RWPE2 (cell line): ENCODE measurements at regions not wholly inside any gene's neighbourhood (a gene's known extent, or its start where the extent isn't known, plus 50 kb on each side); places are given as distances from the start of the nearest gene placed in this dataset.

ENCODE experiments used
- ATAC-seq: fragments of 200-7000 bp; cut with Tn5 transposase; 3 replicates; pipeline ENCODE4 v1.9.1; 2021; ENCODE audit warnings: low read depth
- DNase-seq: peaks from one replicate; pipeline ENCODE4 v3.0.0-alpha.2; 2020; ENCODE audit warnings: low spot score
- H3K27ac ChIP-seq: fragments of 450-650 bp; 2 replicates; pipeline ENCODE4 v1.5.1; 2017; ENCODE audit warnings: mild to moderate bottlenecking; ENCODE audit not compliant: poor library complexity, severe bottlenecking
- H3K27me3 ChIP-seq: fragments of 250-450 bp; sonication (Bioruptor Pico); 2 replicates; pipeline ENCODE4 v1.5.1; 2021; ENCODE audit warnings: mild to moderate bottlenecking, moderate library complexity; ENCODE audit not compliant: insufficient read depth, poor library complexity, severe bottlenecking
- H3K36me3 ChIP-seq: fragments of 250-450 bp; sonication (Bioruptor Pico); 2 replicates; pipeline ENCODE4 v1.5.1; 2020; ENCODE audit warnings: low read depth, mild to moderate bottlenecking, moderate library complexity
- H3K4me1 ChIP-seq: fragments of 250-450 bp; sonication (Bioruptor Pico); 2 replicates; pipeline ENCODE4 v1.5.1; 2021; ENCODE audit warnings: mild to moderate bottlenecking, moderate library complexity; ENCODE audit not compliant: insufficient read depth, poor library complexity, severe bottlenecking
- H3K4me3 ChIP-seq: fragments of 250-450 bp; sonication (Bioruptor Pico); 2 replicates; pipeline ENCODE4 v1.5.1; 2021; ENCODE audit warnings: mild to moderate bottlenecking, moderate library complexity; ENCODE audit not compliant: severe bottlenecking
- H3K9me3 ChIP-seq: fragments of 250-450 bp; sonication (Bioruptor Pico); 2 replicates; pipeline ENCODE4 v1.5.1; 2021; ENCODE audit warnings: mild to moderate bottlenecking, moderate library complexity; ENCODE audit not compliant: severe bottlenecking
- CTCF ChIP-seq: fragments of 450-650 bp; IDR thresholded peaks from one replicate; pipeline ENCODE4 v1.5.1; 2017; ENCODE audit warnings: mild to moderate bottlenecking, moderate library complexity; ENCODE audit not compliant: poor library complexity, severe bottlenecking

GRCh38 chr16:54829691-54830090 lies 101.0 kb upstream of the IRX5 start:
- DNase-seq, result no peak
- no peak for ATAC-seq
- no peak overlapping the region for H3K27ac ChIP-seq
- H3K4me3 ChIP-seq, result no peak overlapping the region
- H3K4me1 ChIP-seq, result no peaks in the 10 kb centered on the region
- no peaks in the 10 kb centered on the region for H3K36me3 ChIP-seq
- no peak for TF ChIP-seq CTCF
- no peaks in the 10 kb centered on the region for H3K9me3 ChIP-seq
- no peaks in the 10 kb centered on the region for H3K27me3 ChIP-seq

- Histone ChIP-seq H3K4me3 (no peak overlapping the region), H3K27me3 (no peaks in the 10 kb centered on the region), H3K27ac (no peak overlapping the region), H3K36me3 (no peaks in the 10 kb centered on the region), H3K9me3 (no peaks in the 10 kb centered on the region), H3K4me1 (no peaks in the 10 kb centered on the region)
- DNase-seq, result no peak
- ATAC-seq, result no peak
- no peak for TF ChIP-seq CTCF
These were observed 107.8 kb upstream of the IRX5 start for GRCh38 chr16:54822892-54823291.

GRCh38 chr16:54822492-54822891 lies 108.2 kb upstream of the IRX5 start:
- H3K27me3 ChIP-seq, result no peaks in the 10 kb centered on the region
- no peaks in the 10 kb centered on the region for H3K36me3 ChIP-seq
- ATAC-seq (no peak), DNase-seq (no peak)
- no peaks in the 10 kb centered on the region for H3K9me3 ChIP-seq
- no peak overlapping the region for H3K27ac ChIP-seq
- no peak for TF ChIP-seq CTCF
- no peaks in the 10 kb centered on the region for H3K4me1 ChIP-seq
- no peak overlapping the region for H3K4me3 ChIP-seq

GRCh38 chr16:54821731-54822130 lies 108.9 kb upstream of the IRX5 start:
- no peak for TF ChIP-seq CTCF
- Histone ChIP-seq H3K27ac (no peak overlapping the region), H3K4me3 (no peak overlapping the region), H3K4me1 (no peaks in the 10 kb centered on the region), H3K27me3 (no peaks in the 10 kb centered on the region), H3K9me3 (no peaks in the 10 kb centered on the region), H3K36me3 (no peaks in the 10 kb centered on the region)
- ATAC-seq (no peak), DNase-seq (no peak)

GRCh38 chr16:54817940-54818574 lies 112.6 kb upstream of the IRX5 start:
- Histone ChIP-seq H3K27ac (no peak overlapping the region), H3K4me3 (no peak overlapping the region), H3K27me3 (no peaks in the 10 kb centered on the region), H3K4me1 (no peaks in the 10 kb centered on the region), H3K36me3 (no peaks in the 10 kb centered on the region), H3K9me3 (no peaks in the 10 kb centered on the region)
- DNase-seq (no peak), ATAC-seq (no peak)
- no peak for TF ChIP-seq CTCF
